ENCODE measurements at regions not wholly inside any gene's neighbourhood (a gene's known extent, or its start where the extent isn't known, plus 50 kb on each side); places are given as distances from the start of the nearest gene placed in this dataset.
A peak's percentile ranks its signal among the peaks of the same experiment; 100 is the strongest.

DNA sequence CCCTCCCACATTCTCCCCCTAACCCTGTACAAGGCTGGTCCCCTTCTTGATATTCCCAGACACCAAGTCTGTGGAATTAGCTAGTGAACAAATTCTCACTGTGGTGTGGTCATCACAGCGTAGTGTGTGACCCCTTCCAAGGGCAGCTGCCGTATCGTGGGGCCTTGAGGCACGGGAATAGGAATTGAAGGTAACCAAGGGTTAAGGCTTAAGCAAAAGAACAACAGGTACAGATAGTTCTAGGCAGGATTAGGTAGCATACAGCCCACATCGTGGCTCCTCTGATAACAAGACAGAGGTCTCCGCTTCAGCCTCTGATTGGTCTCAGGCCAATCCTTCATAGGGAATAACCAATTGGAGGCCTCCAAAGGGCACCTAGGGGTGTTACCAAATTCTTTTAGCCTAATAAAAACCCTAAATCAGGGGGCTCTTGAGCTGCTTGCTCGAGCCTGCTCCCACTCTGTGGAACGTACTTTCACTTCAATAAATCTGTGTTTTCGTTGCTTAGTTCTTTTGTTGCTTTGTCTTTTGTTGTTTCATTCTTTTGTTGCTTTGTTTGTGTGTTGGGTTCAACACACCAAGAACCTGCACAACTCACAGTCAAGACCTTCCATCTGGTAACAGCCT, 64.7 kb downstream of the GPR6 start:
- intact Hi-C loops (cut with DNase I; ENCODE audit: low total_unique reads) = loop anchor here (10.0 kb wide), 1 partner anchor 142 kb away; the partner anchor contains the start of gene CDC40
- TF ChIP-seq POLR2A (IDR thresholded peaks at IDR 0.05) = no peak
- TF ChIP-seq, protein P1, sequence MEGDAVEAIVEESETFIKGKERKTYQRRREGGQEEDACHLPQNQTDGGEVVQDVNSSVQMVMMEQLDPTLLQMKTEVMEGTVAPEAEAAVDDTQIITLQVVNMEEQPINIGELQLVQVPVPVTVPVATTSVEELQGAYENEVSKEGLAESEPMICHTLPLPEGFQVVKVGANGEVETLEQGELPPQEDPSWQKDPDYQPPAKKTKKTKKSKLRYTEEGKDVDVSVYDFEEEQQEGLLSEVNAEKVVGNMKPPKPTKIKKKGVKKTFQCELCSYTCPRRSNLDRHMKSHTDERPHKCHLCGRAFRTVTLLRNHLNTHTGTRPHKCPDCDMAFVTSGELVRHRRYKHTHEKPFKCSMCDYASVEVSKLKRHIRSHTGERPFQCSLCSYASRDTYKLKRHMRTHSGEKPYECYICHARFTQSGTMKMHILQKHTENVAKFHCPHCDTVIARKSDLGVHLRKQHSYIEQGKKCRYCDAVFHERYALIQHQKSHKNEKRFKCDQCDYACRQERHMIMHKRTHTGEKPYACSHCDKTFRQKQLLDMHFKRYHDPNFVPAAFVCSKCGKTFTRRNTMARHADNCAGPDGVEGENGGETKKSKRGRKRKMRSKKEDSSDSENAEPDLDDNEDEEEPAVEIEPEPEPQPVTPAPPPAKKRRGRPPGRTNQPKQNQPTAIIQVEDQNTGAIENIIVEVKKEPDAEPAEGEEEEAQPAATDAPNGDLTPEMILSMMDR (IDR thresholded peaks at IDR 0.05) = no peak
- peak in 1 of 2 donors; percentile 18 for DNase-seq (ENCODE audit: low spot score in 2 of 2)
- WGBS, 2 donors = 85 to 86% methylated on average over 9 of the region's 9 CpGs
- no peak overlapping the region for H3K4me3 ChIP-seq (ENCODE audit: low read depth, poor library complexity, severe bottlenecking)

DNA sequence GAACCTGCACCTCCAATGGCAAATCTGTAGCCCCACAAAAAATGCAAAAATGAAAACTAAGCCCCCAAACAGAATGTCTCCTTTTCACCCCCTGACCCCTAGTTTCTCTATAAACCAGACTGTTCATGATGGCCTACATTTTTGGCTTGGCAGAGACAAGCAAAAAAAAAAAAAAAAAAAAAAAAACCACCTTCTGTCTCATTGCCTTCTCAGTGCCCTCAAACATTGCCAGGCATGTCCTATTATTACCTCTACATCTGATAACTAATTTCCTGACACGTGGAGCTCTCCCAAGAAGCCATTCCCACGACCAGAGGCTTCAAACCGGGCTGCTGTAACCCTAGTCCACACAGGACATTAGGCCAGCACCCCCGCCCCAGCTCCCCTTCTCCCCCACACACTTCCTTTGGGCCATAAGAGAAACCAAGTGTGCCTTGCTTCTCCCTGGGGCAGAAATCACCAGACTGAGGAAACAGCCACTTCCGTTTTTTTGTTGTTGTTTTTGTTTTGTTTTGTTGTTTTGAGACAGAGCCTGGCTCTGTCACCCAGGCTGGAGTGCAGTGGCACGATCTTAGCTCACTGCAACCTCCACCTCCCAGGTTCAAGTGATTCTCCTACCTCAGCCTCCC, 65.4 kb downstream of the GPR6 start:
- no peak overlapping the region for H3K4me3 ChIP-seq (ENCODE audit: low read depth, poor library complexity, severe bottlenecking)
- TF ChIP-seq, protein P1 (IDR thresholded peaks at IDR 0.05) = no peak
- TF ChIP-seq POLR2A (IDR thresholded peaks at IDR 0.05) = no peak
- 52 to 53% methylated on average over 6 of the region's 6 CpGs for whole genome bisulfite sequencing, 2 donors
- intact Hi-C loops (cut with DNase I; ENCODE audit: low total_unique reads) = loop anchor here (10.0 kb wide), 1 partner anchor 141 kb away; the partner anchor contains the start of gene CDC40
- DNase-seq (ENCODE audit: low spot score in 2 of 2) = peak in 1 of 2 donors; percentile 26

DNA sequence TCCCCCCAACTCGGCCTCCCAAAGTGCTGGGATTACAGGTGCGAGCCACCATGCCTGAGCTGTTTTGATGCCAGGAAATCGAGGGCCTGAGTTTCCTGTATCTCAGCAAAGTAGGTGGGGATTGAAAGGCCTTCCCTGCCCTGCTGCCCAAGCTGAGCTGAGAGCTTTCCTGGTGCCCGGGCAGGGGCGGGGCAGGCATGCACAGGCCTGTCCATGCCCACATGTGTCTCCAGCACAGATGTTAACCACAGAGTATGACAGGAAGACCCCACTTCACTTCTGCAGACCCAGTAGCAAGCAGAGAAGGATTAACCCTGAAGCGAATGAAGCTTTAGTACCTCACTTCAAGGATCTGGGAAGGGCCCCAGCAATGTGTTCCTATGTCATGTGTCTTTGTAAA, 66.0 kb downstream of the GPR6 start:
- WGBS, 2 donors = 49 to 69% methylated on average over 6 of the region's 6 CpGs
- intact Hi-C loops (cut with DNase I; ENCODE audit: low total_unique reads) = loop anchor here (10.0 kb wide), 1 partner anchor 141 kb away; the partner anchor contains the start of gene CDC40
- no peak for TF ChIP-seq POLR2A (IDR thresholded peaks at IDR 0.05)
- TF ChIP-seq, protein P1 (IDR thresholded peaks at IDR 0.05) = no peak
- DNase-seq (ENCODE audit: low spot score in 2 of 2) = peak in 1 of 2 donors; percentile 75
- H3K4me3 ChIP-seq (ENCODE audit: low read depth, poor library complexity, severe bottlenecking) = no peak overlapping the region

DNA sequence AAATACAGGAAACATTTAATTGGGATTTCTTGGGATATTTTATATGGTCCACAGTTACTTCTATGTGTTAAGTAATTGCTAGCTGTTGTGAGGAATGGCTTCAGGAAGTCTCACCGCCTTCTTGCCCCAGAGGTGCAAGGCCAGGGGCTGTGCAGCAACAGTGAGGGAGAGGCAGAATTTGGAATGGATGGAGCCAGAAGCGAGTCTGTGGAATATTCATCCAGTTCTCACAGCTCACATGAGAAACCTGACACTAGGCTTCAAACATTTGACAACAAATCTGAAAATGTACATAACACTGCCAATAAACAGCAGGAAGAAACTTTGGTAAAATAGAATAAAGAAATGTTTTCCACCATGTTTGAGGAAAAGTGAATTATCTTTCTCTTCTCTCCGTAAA, 66.5 kb downstream of the GPR6 start:
- intact Hi-C loops (cut with DNase I; ENCODE audit: low total_unique reads) = loop anchor here (5.0 to 10.0 kb wide), 2 partner anchors 140 to 337 kb away; partner anchors contain the start of gene CDC40
- 93 to 97% methylated on average over 3 of the region's 3 CpGs for WGBS, 2 donors
- H3K4me3 ChIP-seq (ENCODE audit: low read depth, poor library complexity, severe bottlenecking) = no peak overlapping the region
- DNase-seq (ENCODE audit: low spot score in 2 of 2) = peak in 1 of 2 donors; percentile 17
- TF ChIP-seq POLR2A (IDR thresholded peaks at IDR 0.05) = no peak
- TF ChIP-seq, protein P1 (IDR thresholded peaks at IDR 0.05) = no peak

DNA sequence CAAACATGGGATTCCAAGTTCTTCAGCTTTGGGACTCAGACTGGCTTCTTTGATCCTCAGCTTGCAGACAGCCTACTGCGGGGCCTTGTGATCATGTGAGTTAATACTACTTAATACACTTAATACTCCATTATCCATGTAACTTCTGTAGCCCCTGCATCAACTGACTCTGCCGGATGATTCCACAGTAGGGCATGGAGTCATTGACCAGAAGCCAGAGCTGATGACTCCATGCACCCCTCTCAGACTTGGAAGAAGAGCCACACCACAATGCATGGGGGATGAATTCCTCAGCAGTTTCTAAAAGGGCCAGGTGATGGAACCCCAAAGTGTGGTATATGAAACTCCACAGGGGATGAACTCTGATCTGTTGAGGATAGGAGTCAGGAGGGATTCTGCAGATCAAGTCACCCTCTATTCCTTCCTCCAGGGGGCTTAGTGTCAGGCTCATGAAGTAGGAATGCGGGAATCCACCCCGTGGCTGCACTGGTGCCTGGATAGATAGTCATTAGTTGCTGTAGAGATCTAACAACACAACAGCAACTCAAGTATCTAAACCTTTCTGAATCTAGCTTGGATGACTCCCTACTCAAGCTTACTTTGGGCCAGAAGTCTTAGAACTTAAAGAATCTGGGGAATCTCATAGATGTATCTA, 70.2 kb downstream of the GPR6 start:
- intact Hi-C loops (cut with DNase I; ENCODE audit: low total_unique reads) = loop anchor here (5.0 to 10.0 kb wide), 2 partner anchors 136 to 341 kb away; partner anchors contain the start of gene CDC40
- no peak for DNase-seq (ENCODE audit: low spot score in 2 of 2)
- 86 to 90% methylated on average over 4 of the region's 4 CpGs for WGBS, 2 donors

More for the DNA sequence above, 70.2 kb downstream of the GPR6 start:
- TF ChIP-seq POLR2A (IDR thresholded peaks at IDR 0.05) = no peak
- TF ChIP-seq, protein P1 (IDR thresholded peaks at IDR 0.05) = no peak
- no peak overlapping the region for H3K4me3 ChIP-seq (ENCODE audit: low read depth, poor library complexity, severe bottlenecking)

Measured in lower leg skin (tissue), 4 donors.